GM18502 (cell line): ENCODE measurements at regions not wholly inside any gene's neighbourhood (a gene's known extent, or its start where the extent isn't known, plus 50 kb on each side); places are given as distances from the start of the nearest gene placed in this dataset.
"Not testable (repeated sequence)": the region's sequence is repeated elsewhere in the genome, so short reads cannot be mapped to it uniquely, and the experiment has no call there.

Experiments
- ATAC-seq: cut with Tn5 transposase; IDR thresholded peaks from one replicate; pipeline ENCODE4 v1.9.1; 2021; ENCODE audit warnings: mild to moderate bottlenecking; ENCODE audit not compliant: unreplicated experiment, poor library complexity

DNA sequence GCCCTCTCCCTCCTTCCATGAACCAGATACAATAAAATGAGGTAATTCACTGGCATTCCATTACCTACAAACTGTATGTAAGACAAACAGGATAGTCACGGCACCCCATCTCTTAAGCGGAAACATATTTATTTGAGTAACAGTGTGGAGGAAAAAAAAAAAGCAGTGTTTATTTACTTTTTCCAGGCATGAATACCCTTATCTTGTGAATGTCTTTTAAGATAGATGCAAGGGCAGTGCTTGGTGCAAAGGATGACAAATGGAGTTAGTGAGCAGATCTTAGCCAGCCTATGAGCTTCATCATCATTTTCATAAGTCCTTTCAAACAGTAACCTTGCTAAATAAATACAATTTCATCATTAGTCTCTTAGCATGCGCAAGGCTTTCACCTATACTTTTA is 1661.8 kb upstream of the SPRY2 start:
- no peak for ATAC-seq

DNA sequence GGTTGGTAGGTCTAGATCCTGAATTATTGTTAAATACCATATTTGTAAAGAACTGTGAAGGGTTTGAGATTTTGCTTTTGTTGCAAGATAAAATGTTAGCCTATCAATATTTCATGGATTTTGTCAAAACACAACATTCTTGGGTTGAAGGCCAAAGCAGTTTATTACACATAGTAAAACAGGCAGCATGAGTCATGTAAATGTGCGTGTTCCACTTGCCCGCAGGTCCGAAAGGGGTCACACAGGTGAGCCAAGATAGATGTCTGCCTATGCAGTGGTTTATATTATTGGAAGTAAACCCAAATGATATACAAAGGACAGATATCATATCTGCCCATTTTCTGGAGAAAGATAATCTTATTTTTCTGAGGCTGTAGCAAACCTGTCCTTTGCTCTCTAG is 1654.4 kb upstream of the SPRY2 start:
- ATAC-seq: no peak

DNA sequence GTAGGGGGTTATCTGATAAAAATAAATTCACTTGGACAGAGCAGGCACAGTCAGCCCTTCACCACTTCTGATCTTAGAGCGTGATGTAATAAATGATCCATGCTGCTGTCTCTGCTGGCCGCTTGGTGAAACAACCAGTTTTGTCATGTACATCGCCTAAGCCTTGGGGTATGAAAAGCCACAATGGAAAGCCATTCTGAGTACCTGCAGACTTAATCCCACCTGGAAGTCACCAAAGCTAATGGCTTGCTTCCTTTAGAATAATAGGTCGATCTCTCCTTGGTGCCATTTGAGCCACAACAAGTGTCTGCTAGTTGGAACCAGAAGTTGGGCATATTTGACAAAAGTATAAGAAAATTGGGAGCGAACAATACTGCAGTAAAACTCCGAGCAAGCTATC is 1649.7 kb upstream of the SPRY2 start:
- ATAC-seq: no peak

DNA sequence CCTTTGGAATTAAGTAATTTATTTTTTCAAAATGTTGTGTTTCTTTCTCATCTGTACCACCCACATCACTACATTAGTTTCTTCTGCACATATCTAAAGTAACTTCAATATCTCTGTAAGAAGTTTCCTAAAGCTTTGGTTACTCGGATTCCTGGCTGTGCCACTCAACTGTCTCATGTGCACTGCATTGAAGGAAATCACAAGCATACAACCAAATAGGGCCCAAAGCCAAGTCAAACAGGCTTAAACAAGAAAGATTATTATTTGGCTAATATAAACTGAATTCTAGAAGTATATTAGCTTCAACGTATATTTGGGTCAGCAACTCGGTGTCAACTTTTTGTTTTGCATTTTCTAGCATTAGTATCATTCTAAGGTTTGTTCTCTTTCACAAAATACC is 1647.6 kb upstream of the SPRY2 start:
- ATAC-seq: no peak

DNA sequence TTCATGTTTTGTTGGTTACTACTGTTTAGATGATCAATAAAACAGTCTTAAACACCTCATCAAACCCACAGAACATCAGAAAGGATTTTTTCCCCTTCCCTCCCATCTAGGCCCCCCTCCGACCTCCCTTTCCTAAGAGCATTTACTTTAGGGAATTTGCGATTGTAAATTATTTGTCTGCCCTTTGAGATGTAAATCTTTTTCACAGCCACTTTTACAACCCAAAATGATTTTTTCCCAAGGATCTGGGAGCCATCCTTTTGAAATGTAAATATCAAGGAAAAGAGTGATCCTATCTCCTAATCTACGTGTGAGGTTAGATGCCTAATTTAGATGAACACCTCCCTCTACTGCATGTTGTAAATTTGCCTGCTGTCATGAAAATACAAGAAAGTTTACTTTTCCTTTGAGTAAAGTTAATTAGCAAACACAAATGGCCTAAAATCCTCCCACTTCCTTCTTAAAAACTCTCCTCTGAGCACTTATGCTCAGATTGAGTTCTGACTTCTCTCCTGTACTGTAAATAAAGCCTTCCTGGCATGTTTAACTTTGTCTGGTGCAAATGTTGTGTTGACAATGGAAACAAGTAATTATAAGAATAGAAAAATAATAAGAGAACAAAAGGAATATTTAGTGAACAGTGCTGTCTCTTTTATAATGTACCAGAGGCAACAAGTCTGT is 1646.9 kb upstream of the SPRY2 start:
- ATAC-seq: no peak

DNA sequence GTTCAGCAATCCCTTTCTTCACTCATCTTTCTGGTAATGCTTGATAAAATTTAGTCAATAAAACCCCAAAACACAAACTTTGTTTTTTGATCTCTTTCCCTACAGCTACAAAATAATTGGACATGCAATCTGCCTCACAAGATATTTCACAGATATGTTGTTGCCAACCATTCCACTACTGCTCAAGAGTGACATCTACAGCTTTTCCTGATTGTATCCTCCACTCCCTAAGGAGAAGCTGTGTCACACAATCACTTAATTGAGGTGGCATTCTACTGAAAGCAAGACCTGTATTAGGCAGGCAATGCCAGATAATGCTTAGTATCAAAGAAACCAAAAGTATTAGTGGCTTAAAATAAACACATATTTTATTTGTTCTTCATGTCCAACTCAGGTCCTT is 1646.2 kb upstream of the SPRY2 start:
- no peak for ATAC-seq

DNA sequence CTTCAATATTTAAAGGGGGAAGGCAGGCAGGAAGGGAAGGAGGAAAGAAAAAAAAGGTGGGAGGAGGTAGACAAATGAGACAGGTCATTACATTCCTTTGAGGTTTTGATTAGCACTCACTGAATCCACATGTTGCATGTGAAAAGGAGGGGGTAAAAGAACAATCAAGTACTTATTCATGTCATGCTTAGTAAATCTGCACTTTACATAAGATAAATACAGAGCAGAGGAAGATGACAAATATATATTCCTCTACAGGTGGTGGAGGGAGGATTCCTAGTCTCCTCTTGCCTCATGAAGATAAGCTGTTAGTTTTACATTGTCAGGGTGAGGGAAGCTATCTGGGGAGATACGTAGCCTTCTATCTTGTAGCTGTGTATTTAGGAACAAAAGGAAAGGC is 1645.4 kb upstream of the SPRY2 start:
- no peak for ATAC-seq

DNA sequence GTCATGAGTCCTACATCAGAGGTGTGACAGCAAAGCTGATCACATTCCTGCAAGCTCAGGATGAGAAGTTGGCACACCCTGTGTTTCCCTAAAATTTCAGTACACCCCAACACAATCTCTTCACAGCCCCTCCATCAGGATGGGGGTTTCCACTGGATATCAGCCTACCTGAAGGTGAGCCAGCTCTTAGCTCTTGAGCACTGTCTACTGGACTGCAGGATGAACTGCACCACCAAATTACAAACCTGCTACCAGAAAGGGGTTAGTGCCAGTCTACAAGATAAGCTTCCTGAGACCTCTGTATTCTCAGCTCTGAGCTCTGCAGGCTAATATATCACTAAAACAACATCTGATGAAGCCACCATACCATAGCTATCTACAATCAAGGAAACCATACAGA is 1616.2 kb upstream of the SPRY2 start:
- ATAC-seq: no peak

DNA sequence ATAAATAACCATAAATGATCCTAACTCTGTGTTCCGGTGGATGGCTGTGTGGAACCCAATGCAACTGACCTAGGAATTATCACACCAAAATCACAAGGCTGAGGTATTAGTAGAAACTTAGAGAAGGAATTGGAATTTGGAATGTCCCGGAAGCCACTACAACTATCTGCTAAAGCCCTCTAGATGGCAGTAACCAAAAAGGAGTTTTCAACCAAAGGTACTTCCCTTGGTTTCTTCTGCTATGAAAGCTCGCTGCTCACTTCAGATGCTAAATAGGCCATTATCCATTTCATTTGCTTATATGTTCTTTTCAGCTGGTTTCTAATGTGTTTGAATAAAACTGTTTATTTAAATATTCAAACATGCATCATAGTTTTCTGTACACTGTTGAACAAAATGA is 1589.1 kb upstream of the SPRY2 start:
- no peak for ATAC-seq

DNA sequence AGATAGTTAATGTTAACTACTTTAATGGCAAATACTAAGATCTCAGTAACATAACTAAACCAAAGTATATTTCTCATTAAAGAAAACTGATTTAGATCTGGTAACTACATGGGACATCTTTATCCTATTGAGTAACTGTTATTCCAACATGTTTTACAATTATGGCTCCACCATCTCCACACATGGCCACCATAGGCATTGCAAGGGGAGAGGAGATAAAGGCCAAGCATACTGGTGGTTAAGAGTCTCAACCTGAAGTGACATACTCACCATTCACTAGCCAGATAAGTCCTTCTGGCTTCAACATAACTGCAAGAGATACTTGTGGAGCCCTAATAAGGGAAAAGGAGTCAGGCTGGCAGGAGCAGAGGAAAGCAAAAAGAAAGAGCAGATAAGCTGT is 1586.4 kb upstream of the SPRY2 start:
- ATAC-seq: no peak

DNA sequence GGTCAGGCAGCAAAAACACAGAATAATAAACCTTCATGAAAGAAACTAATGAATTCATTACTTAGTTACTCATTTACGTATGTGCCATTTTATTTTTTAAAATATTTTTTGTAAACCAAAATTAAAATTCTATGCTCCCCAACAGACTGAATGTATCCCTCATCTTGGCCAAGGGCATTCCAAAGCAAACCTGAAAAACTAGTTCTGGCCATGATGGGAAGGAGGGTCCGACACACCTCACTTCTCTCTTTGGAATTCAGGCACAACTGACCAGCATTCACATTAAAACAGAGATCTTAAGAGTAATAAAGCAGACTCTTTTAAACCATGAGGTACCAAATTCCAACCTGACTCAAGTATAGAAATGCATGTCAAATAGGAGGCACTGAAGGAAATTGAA is 1576.9 kb upstream of the SPRY2 start:
- no peak for ATAC-seq

DNA sequence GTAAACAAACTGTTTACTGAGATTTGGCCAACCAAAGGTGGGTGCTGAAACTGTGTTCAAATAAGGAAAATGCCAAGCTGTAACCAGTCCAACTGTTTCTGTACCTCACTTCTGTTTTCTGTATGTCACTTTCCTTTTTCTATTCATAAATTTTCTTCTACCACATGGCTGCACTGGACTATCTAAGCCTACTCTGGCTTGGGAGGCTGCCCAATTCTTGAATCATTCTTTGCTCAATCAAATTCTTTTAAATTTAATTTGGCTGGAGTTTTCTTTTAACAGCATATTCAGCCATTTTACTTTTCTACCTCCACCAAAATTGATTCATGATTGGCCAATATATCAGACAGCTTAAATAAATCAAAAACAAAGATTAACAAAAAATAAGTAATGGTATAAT is 1575.5 kb upstream of the SPRY2 start:
- ATAC-seq: no peak

DNA sequence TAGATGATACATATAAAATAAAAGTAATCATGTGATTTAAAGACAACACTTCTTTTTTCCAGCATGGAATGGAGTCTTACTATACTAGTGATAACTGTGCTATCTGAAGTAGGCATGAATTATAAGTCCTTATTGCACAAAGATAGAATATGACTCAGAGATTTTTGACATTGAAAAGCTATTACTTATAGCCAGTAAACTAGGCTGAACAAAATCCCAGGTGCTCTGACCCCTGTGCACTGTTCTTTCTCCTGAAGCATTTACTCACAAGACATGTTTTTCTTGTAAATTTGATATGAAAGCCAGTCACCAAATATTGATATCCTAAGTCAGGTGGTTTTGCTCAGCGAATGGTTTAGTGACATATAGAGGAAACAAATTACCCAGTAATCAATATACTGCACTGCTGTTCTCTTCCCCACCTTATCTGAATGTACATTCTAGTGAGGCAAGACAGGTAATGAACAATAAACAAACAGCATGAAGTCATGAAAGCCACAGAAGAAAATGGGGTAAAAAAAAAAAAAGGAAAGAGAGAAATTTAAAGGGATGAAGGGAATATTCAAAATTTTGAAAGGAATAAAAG is 1567.0 kb upstream of the SPRY2 start:
- ATAC-seq: no peak

DNA sequence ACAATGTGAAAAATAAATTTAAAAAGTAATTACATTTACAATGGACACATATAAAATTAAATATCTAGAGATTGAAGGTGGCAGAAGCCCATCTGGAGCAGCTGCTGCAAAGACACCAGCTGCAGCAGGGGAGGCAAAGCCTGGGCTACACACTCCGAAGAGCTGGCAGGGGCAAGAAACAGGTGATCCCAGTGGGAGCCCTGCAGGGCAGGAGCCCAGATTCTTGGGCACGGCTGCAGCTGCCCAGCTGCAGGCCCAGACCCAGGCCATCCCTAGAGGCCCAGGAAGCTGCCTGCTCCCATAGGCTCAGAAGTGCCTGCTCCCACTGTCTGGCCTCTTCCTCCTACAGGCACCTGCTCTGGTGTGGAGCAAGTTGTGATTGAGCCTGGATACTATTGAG is 1547.9 kb upstream of the SPRY2 start:
- ATAC-seq: no peak

DNA sequence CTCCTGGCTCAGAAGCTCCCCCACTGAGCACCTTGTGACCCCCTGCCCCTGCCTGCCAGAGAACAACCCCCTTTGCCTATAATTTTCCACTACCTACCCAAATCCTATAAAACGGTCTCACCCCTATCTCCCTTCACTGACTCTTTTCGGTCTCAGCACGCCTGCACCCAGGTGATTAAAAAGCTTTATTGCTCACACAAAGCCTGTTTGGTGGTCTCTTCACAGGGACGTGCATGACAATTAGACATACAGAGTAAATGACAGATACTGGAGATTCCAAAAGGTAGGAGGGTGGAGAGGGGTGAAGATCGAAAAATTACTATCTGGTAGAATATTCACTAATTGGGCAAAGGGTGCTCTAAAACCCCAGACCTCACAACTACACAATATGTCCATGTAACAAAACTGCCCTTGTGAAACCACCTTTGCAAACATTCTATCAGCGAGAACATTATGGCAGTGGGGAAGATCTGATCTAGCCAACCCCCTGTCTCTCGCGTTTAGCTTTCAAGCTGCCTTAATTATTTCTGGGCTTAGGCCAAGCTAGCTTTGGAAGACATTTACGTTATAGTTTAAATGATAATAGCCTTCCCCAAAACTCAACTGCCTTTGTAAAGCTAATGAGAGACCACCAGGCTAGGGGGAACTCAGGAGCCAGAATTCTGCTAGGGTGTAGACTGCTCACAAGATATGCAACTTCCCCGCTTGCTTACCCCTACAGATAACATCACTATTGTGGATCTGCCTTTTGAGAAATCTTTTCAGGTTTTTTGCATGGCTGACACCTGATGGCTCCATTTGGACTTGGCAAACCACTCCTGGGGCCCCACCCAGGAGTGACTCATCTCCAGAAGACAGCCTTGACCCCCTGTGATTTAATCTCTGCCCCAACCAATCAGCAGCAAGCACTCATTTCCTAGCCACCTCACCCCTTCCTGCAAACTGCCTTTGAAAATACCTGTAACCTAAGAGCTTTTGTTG is 1534.0 kb upstream of the SPRY2 start:
- ATAC-seq: no peak

DNA sequence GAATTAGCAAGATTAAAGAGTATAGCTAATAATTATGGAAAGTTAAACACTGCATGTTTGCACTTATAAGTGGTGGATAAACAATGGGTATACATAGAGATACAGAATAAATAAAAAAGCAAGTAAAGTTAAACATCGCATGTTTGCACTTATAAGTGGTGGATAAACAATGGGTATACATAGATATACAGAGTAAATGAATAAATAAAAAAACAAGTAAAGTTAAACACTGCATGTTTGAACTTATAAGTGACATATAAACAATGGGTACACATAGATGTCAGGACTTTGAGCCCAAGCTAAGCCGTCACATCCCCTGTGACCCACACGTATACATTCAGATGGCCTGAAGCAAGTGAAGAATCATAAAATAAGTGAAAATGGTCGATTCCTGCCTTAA is 1533.3 kb upstream of the SPRY2 start:
- no peak for ATAC-seq

DNA sequence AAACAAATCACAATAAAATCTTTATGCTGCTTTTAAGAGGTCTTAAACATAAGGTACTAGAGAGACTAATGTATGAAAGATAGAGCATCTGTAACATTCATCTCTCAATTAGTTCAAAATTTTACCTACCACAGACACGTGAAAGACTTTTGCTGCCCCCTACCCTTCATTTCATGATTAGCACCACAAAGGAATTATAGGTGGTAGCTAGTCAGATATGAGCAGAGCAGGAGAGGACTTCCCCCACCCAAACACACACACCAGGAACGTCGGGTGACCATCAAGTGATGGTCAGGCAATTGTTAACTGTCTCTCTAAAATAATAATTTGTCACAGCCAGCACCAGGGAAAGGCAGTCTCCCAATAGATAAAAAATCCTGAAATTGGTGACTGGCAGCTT is 1531.7 kb upstream of the SPRY2 start:
- no peak for ATAC-seq

DNA sequence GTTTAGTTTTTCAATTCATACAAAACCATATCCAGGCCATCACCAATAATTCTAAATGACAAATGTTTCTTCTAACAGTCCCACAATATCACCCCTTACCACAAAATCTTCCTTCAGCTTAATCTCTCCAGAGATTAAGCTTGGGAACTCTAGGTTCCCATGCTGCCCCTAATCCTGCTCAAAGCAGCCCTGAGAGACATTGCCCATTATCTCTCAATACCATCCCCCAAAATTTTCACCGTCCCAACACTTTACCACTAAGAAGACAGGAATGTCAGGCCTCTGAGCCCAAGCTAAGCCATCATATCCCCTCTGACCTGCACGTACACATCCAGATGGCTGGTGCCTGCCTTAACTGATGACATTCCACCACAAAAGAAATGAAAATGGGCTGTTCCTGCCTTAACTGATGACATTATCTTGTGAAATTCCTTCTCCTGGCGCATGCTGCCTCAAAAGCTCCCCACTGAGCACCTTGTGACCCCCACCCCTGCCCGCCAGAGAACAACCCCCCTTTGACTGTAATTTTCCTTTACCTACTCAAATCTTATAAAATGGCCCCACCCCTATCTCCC is 1530.9 kb upstream of the SPRY2 start:
- not testable (repeated sequence) for ATAC-seq

DNA sequence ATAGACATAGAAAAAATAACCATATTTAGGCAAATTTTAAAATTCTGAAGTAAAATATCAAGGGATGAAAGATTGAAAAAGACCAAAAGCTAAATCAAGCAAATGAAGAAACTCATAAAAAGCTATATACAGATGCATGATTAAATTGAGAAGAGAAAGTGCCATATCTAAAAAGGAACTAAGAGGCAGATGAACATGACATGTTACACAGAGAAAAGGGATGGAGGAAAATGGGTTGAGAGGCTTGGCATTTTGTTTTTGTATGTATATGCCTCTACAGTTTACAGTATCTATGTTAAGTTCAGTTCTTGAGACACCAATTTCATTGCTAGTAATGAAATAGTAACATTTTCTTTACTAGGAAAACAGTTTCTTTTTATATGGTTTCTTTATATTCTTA is 1507.4 kb upstream of the SPRY2 start:
- ATAC-seq: no peak

DNA sequence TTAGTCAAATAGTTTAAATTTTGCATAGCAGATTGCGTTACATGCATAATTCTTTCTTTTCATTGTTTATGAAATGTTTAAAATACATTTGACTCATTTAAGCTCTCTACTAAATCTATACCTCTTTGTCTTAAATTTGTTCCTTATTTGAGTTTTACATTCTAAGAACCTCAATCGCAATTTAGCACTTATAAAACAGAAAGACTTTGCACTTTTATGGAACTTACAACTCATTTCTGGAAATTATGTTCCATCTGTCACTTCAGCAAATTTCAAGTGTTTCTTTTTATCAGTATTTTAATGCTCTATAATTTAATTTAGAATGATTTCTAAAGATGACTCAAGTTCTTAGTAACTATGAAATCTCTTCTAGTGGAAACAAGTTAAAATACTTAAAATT is 1505.8 kb upstream of the SPRY2 start:
- ATAC-seq: no peak

DNA sequence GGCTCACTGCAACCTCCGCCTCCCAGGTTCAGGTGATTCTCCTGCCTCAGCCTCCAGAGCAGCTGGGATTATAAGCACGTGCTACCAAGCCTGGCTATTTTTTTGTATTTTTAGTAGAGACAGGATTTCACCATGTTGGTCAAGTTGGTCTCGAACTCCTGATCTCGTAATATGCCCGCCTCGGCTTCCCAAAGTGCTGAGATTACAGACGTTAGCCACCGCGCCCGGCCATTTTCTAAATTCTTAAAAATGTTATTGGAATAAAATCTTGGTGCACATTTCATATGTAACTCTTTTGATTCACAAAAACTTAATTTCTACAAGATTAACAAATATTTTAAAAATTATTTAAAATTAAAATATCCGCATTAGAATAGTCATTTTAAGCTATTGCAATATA is 1480.3 kb upstream of the SPRY2 start:
- ATAC-seq: no peak
